HepG2 (cell line): ENCODE measurements at regions not wholly inside any gene's neighbourhood (a gene's known extent, or its start where the extent isn't known, plus 50 kb on each side); places are given as distances from the start of the nearest gene placed in this dataset.

Experiments used
- ATAC-seq: fragments of 200-7000 bp; cut with Tn5 transposase; 3 replicates; pipeline ENCODE4 v1.9.1; 2020; ENCODE audit warnings: mild to moderate bottlenecking, moderate library complexity
- BruUV-seq: library from RNA; stranded (reverse); fragments of 400-500 nt; replicated peaks from 2 replicates; lab custom pipeline; 2021; lab: Mats Ljungman, UMichigan
- CTCF ChIA-PET: fragments of 300-600 bp; formaldehyde crosslinking; extraction: SDS; loops from one replicate; lab custom pipeline; 2021; ENCODE audit warnings: low total read pairs, inconsistent platforms, low intra/inter-chr PET ratio; lab: Yijun Ruan, JAX
- POLR2A ChIA-PET: fragments of 350-600 bp; sonication (Branson Sonifier 250); formaldehyde crosslinking; loops from one replicate; lab custom pipeline; 2020; ENCODE audit warnings: antibody characterized with exemption, inconsistent platforms; lab: Yijun Ruan, JAX
- DNase-seq: peaks from one replicate; pipeline ENCODE4 v3.0.0-alpha.2; 2015; ENCODE audit warnings: low spot score
- FAIRE-seq: peaks from 3 replicates; lab custom pipeline; 2011; peaks lifted over from hg19 to GRCh38; lab: Jason Lieb, UNC
- H2AFZ ChIP-seq: one replicate; pipeline ENCODE4 v1.6.1; 2011; ENCODE audit warnings: low read length, inconsistent platforms
- H3K27ac ChIP-seq: fragments of 300-600 bp; 3 replicates; pipeline ENCODE4 v1.8.0; 2011; ENCODE audit warnings: mixed run types, mild to moderate bottlenecking, mixed read lengths, low read length, inconsistent platforms; ENCODE audit not compliant: insufficient read depth; ENCODE audit errors: extremely low read length
- H3K27me3 ChIP-seq, 2 experiments: fragments of 200-600 bp in 1 of 2; 2 replicates in 1 of 2; 3 replicates in 1 of 2; pipeline versions ENCODE4 v1.6.0 to v1.8.0; 2011; ENCODE audit warnings: low read length in 2 of 2, mild to moderate bottlenecking in 2 of 2, moderate library complexity in 2 of 2, inconsistent platforms in 1 of 2; ENCODE audit not compliant: insufficient read depth in 2 of 2, control insufficient read depth in 1 of 2
- H3K36me3 ChIP-seq, 2 experiments: fragments of 200-600 bp in 1 of 2; replicated peaks in 1 of 2; 2 replicates in 1 of 2; 3 replicates in 1 of 2; pipeline versions ENCODE4 v1.5.1 to v1.8.0; 2011; ENCODE audit warnings: low read length in 2 of 2, inconsistent platforms in 1 of 2; ENCODE audit not compliant: insufficient read depth in 2 of 2, control insufficient read depth in 1 of 2
- H3K4me1 ChIP-seq: 2 replicates; pipeline ENCODE4 v1.5.1; 2012; ENCODE audit warnings: low read length, inconsistent platforms; ENCODE audit not compliant: insufficient read depth
- H3K4me2 ChIP-seq: 2 replicates; pipeline ENCODE4 v1.6.0; 2011; ENCODE audit warnings: low read depth, low read length, inconsistent platforms
- H3K4me3 ChIP-seq, 3 experiments: fragments of 200-600 bp in 1 of 3; sonication (generic), shearing (Covaris generic) in 1 of 3; replicated peaks in 1 of 3; 2 replicates each; pipeline ENCODE4 v1.5.1; 2011 to 2016; ENCODE audit warnings: low read length in 3 of 3, inconsistent platforms in 2 of 3, low read depth in 2 of 3, mild to moderate bottlenecking in 2 of 3, control low read depth in 1 of 3, mixed read lengths in 1 of 3; ENCODE audit not compliant: insufficient read depth in 1 of 3
- H3K79me2 ChIP-seq: one replicate; pipeline ENCODE4 v1.6.1; 2011; ENCODE audit warnings: low read length, inconsistent platforms; ENCODE audit not compliant: insufficient read depth
- H3K9ac ChIP-seq: 2 replicates; pipeline ENCODE4 v1.6.0; 2011; ENCODE audit warnings: mild to moderate bottlenecking, low read depth, low read length, inconsistent platforms; ENCODE audit not compliant: insufficient read depth
- H3K9me3 ChIP-seq: 2 replicates; pipeline ENCODE4 v1.5.1; 2012; ENCODE audit warnings: mild to moderate bottlenecking, low read length
- H4K20me1 ChIP-seq: 2 replicates; pipeline ENCODE4 v1.6.0; 2011; ENCODE audit warnings: inconsistent platforms, mild to moderate bottlenecking, low read length, moderate library complexity; ENCODE audit not compliant: insufficient read depth
- HOMEZ ChIP-seq: IDR thresholded peaks from 2 replicates; pipeline ENCODE4 v1.6.1; 2016; ENCODE audit warnings: low read depth
- KDM1A ChIP-seq: IDR thresholded peaks from 2 replicates; pipeline ENCODE4 v1.6.1; 2016; ENCODE audit warnings: missing compliant biosample characterization
- KLF15 ChIP-seq: sonication (generic); formaldehyde crosslinking; IDR thresholded peaks from 2 replicates; pipeline ENCODE4 v1.8.1; 2023; ENCODE audit warnings: borderline replicate concordance, mild to moderate bottlenecking, inconsistent platforms, missing genetic modification reagents, mixed read lengths
- POGK ChIP-seq: sonication (generic); formaldehyde crosslinking; conservative IDR thresholded peaks from 2 replicates; pipeline ENCODE4 v1.8.0; 2022; ENCODE audit warnings: mild to moderate bottlenecking, moderate library complexity, missing genetic modification reagents
- PRDM15 ChIP-seq: sonication (generic); formaldehyde crosslinking; IDR thresholded peaks from 2 replicates; pipeline ENCODE4 v1.4.0; 2020; ENCODE audit warnings: missing genetic modification reagents
- SNRNP70 ChIP-seq: fragments of 200-400 bp; formaldehyde crosslinking; IDR thresholded peaks from 2 replicates; pipeline ENCODE4 v1.6.1; 2017; ENCODE audit warnings: mild to moderate bottlenecking, low read depth, low read length, moderate library complexity
- SOX6 ChIP-seq, 2 experiments: fragments of 450-650 bp in 1 of 2; sonication (generic) in 1 of 2; formaldehyde crosslinking in 1 of 2; IDR thresholded peaks; 2 replicates each; pipeline versions ENCODE4 v1.4.0 to v1.6.1; 2017 to 2020; ENCODE audit warnings: antibody characterized with exemption in 1 of 2, mild to moderate bottlenecking in 1 of 2, missing genetic modification reagents in 1 of 2
- SP2 ChIP-seq: sonication (generic); formaldehyde crosslinking; IDR thresholded peaks from 2 replicates; pipeline ENCODE4 v1.5.1; 2020; ENCODE audit warnings: mild to moderate bottlenecking, missing genetic modification reagents
- TERF1 ChIP-seq: sonication (generic); formaldehyde crosslinking; IDR thresholded peaks from 2 replicates; pipeline ENCODE4 v1.8.0; 2022; ENCODE audit warnings: mild to moderate bottlenecking, missing genetic modification reagents, moderate library complexity
- TRIM24 ChIP-seq: sonication (generic); formaldehyde crosslinking; IDR thresholded peaks from 2 replicates; pipeline ENCODE4 v1.8.0; 2022; ENCODE audit warnings: mild to moderate bottlenecking, missing genetic modification reagents
- ZNF224 ChIP-seq: sonication (generic); formaldehyde crosslinking; IDR thresholded peaks from 2 replicates; pipeline ENCODE4 v1.5.0; 2020; ENCODE audit warnings: mild to moderate bottlenecking, missing genetic modification reagents
- ZNF24 ChIP-seq: fragments of 450-650 bp; IDR thresholded peaks from 2 replicates; pipeline ENCODE4 v1.6.1; 2017; ENCODE audit warnings: antibody characterized with exemption, mild to moderate bottlenecking
- ZNF501 ChIP-seq: sonication (generic); formaldehyde crosslinking; IDR thresholded peaks from 2 replicates; pipeline ENCODE4 v1.5.1; 2020; ENCODE audit warnings: mild to moderate bottlenecking, moderate library complexity, missing genetic modification reagents
- ZNF644 ChIP-seq: IDR thresholded peaks from 2 replicates; pipeline ENCODE4 v1.6.1; 2016; ENCODE audit warnings: low read depth
- ZNF720 ChIP-seq: sonication (generic); formaldehyde crosslinking; IDR thresholded peaks from 2 replicates; pipeline ENCODE4 v1.4.0; 2020; ENCODE audit warnings: missing genetic modification reagents
- WGBS: methylation state at CpG from one replicate; pipeline ENCODE4 v1.1.6; 2017; ENCODE audit warnings: low lambda C conversion rate; 5-methylcytosine and 5-hydroxymethylcytosine counted together
- in situ Hi-C: cut with HindIII; loops from 2 replicates; pipeline ENCODE4 v1.10.0; 2017; ENCODE audit warnings: low pct_unique_long_range_greater_than_20kb; ENCODE audit not compliant: extremely low pct_ligation_motif_present
- intact Hi-C: fragments of 100-400 bp; cut with micrococcal nuclease; formaldehyde crosslinking; loops from one replicate; pipeline ENCODE4 v1.10.0; 2022; ENCODE audit not compliant: unreplicated experiment

GRCh38 chr10:53638006-53638405, 865.4 kb upstream of the MBL2 start (continued):
- no peak for TF ChIP-seq TERF1 (CRISPR knock-in tag)

GRCh38 chr10:53624722-53625121, 852.1 kb upstream of the MBL2 start:
- no peak for FAIRE-seq

More at GRCh38 chr10:53624722-53625121, 852.1 kb upstream of the MBL2 start:
- no peak overlapping the region for H2AFZ ChIP-seq
- in situ Hi-C loops (no loop called here), intact Hi-C loops (no loop called here)
- H3K9me3 ChIP-seq: no peaks in the 10 kb centered on the region; the same call in 1 of the 2 replicates
- no peaks in the 10 kb centered on the region for H3K79me2 ChIP-seq
- no peak overlapping the region for H3K4me2 ChIP-seq
- DNase-seq: no peak
- WGBS: 4% methylated on average over 4 of the region's 4 CpGs
- no peak overlapping the region for H3K9ac ChIP-seq
- no peak overlapping the region for H3K4me3 ChIP-seq
- CTCF ChIA-PET: no interaction called here
- H3K4me1 ChIP-seq: no peaks in the 10 kb centered on the region
- H4K20me1 ChIP-seq: no peaks in the 10 kb centered on the region
- no peaks in the 10 kb centered on the region for H3K36me3 ChIP-seq
- POLR2A ChIA-PET: no interaction called here
- no peak for ATAC-seq
- no TSS peak for BruUV-seq
- no peak overlapping the region for H3K27ac ChIP-seq
- TF ChIP-seq ZNF224 (CRISPR knock-in tag) (no peak), ZNF501 (no peak), SP2 (no peak), PRDM15 (CRISPR knock-in tag) (no peak), SOX6 (IDR thresholded peaks at IDR 0.05) (no peak), SOX6 (CRISPR knock-in tag; IDR thresholded peaks at IDR 0.05) (no peak), HOMEZ (CRISPR knock-in tag) (no peak), ZNF24 (no peak), KLF15 (no peak), KDM1A (CRISPR knock-in tag) (no peak), TRIM24 (CRISPR knock-in tag) (no peak), SNRNP70 (no peak), ZNF720 (no peak), POGK (CRISPR knock-in tag) (no peak), ZNF644 (CRISPR knock-in tag) (no peak)
- no peaks in the 10 kb centered on the region for H3K27me3 ChIP-seq
